DOHH2 (cell line): ENCODE measurements at regions not wholly inside any gene's neighbourhood (a gene's known extent, or its start where the extent isn't known, plus 50 kb on each side); places are given as distances from the start of the nearest gene placed in this dataset.

Experiments used
- CTCF ChIP-seq: fragments of 200-600 bp; sonication (generic); IDR thresholded peaks from one replicate; pipeline ENCODE4 v1.5.1; 2014; ENCODE audit warnings: antibody characterized with exemption, mild to moderate bottlenecking, low read depth, low read length; ENCODE audit not compliant: poor library complexity, severe bottlenecking
- EZH2phosphoT487 ChIP-seq: fragments of 200-600 bp; sonication (generic); IDR thresholded peaks from 2 replicates; pipeline ENCODE4 v1.6.1; 2017; ENCODE audit warnings: borderline replicate concordance, mild to moderate bottlenecking, antibody characterized with exemption, low read length, moderate library complexity, mixed read lengths

DNA sequence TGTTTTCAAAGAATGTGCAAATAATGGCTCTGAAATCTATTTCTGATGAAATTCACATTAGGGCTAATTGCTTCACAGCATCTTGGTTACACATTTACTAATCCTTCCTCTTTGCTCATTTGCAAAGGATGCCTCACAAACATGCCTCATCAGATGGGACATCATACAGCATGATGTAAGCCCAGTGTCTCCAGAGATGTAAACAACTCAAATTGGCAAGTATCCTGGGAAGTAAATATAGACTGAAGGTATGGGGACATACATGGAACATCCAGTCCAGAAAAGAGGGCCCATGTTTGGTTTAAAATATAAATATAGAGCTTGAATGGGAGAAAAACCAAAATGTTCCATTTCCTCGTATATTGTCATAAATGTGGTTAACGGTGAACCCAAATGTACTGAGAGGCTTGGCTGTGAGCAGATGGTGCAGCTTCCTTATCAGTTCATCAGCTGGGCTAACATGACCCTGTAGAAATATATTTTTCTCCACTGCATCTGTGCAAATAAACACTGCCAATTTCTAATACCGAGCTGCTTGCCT, 142.9 kb upstream of the NUDT7 start:
- TF ChIP-seq CTCF (no peak), EZH2phosphoT487 (no peak)
